ENCODE measurements at regions not wholly inside any gene's neighbourhood (a gene's known extent, or its start where the extent isn't known, plus 50 kb on each side); places are given as distances from the start of the nearest gene placed in this dataset.

- TF ChIP-seq CTCF (IDR thresholded peaks at IDR 0.05) = no peak
- no peak for TF ChIP-seq EP300 (IDR thresholded peaks at IDR 0.05)
- no peak for TF ChIP-seq POLR2A (IDR thresholded peaks at IDR 0.05)
These were observed 836.1 kb upstream of the PCDH20 start for GRCh38 chr13:62251734-62252133.

All from gastroesophageal sphincter (tissue), 3 donors.